ENCODE measurements at regions not wholly inside any gene's neighbourhood (a gene's known extent, or its start where the extent isn't known, plus 50 kb on each side); places are given as distances from the start of the nearest gene placed in this dataset.

DNA sequence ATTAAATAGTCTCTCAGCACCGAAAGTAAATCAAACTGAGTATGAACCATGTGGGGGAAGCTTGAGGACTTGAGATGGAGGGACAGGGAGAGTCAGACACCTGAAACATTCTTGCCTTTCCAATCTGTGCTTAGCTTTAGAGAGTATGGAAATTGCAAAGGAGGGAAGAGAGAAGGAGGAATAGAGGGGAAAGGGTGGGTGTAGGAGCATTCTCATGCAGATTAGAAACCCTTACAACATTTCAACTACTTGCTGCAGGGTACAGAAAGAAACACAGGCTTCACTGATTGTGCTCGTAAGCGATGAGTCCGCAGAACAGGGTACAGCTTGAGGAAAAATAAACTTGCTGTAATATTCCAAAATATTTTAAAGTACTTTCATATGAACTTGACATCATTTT is 73.8 kb downstream of the NIBAN1 start (continued):
- TF ChIP-seq POU5F1 (IDR thresholded peaks at IDR 0.05; ENCODE audit: low read depth, low read length), result peak; percentile 89
- TF ChIP-seq, protein P1, sequence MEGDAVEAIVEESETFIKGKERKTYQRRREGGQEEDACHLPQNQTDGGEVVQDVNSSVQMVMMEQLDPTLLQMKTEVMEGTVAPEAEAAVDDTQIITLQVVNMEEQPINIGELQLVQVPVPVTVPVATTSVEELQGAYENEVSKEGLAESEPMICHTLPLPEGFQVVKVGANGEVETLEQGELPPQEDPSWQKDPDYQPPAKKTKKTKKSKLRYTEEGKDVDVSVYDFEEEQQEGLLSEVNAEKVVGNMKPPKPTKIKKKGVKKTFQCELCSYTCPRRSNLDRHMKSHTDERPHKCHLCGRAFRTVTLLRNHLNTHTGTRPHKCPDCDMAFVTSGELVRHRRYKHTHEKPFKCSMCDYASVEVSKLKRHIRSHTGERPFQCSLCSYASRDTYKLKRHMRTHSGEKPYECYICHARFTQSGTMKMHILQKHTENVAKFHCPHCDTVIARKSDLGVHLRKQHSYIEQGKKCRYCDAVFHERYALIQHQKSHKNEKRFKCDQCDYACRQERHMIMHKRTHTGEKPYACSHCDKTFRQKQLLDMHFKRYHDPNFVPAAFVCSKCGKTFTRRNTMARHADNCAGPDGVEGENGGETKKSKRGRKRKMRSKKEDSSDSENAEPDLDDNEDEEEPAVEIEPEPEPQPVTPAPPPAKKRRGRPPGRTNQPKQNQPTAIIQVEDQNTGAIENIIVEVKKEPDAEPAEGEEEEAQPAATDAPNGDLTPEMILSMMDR (IDR thresholded peaks at IDR 0.05; ENCODE audit: control extremely low read depth in 1 of 3, insufficient read depth in 1 of 3, low read depth in 1 of 3, low read length in 3 of 3), result no peak
- no peak for TF ChIP-seq BCL11A (IDR thresholded peaks at IDR 0.05; ENCODE audit: low read depth in 2 of 2, low read length in 2 of 2)
- no peak for TF ChIP-seq RAD21 (IDR thresholded peaks at IDR 0.05 in 1 of 2, conservative IDR thresholded peaks at IDR 0.05 in 1 of 2; ENCODE audit: low read depth in 2 of 2, low read length in 2 of 2)
